Superior temporal gyrus (tissue), 1 donor: ENCODE measurements at regions not wholly inside any gene's neighbourhood (a gene's known extent, or its start where the extent isn't known, plus 50 kb on each side); places are given as distances from the start of the nearest gene placed in this dataset.
"Not testable (repeated sequence)": the region's sequence is repeated elsewhere in the genome, so short reads cannot be mapped to it uniquely, and the experiment has no call there.

Experiments used
- DNase-seq: peaks from one replicate; pipeline ENCODE4 v3.0.0-alpha.2; 2016; ENCODE audit errors: extremely low spot score

DNA sequence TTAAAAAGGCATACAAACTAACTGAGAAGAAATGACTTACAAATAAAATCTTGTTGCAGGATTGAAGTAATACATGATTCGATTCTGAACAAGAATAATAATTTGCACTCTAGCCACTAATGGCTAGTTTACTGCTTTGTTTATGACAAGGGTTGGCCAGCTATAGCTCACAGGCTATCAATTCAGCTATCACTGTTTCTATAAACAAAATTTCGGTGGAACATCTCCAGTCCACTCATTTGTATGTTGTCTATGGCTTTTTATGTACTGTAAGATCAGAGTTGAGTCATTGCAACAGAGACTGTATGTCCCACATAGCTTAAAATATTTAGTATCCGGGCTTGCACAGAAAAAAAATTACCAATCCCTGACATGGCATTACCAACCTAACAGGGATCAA is 543.7 kb upstream of the CNTNAP5 start:
- DNase-seq = no peak

DNA sequence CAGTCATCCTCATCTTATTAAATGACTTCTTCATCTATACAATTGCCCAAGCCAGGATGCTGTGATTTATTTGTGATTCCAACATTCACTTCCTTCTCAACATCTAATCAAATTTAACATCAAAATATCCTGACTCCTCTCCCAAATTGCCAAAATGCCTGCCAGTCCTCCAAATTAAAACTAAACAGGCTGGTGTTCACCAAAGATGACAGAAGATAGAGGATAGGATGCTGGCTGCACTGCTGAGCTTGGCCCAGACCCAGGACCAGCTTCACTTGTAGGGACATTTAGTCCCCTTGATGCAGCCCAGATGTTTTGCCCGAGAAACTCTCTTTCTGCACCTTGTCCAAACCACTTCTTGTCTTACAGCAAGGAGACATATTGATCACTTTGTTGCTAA is 540.0 kb upstream of the CNTNAP5 start:
- no peak for DNase-seq

DNA sequence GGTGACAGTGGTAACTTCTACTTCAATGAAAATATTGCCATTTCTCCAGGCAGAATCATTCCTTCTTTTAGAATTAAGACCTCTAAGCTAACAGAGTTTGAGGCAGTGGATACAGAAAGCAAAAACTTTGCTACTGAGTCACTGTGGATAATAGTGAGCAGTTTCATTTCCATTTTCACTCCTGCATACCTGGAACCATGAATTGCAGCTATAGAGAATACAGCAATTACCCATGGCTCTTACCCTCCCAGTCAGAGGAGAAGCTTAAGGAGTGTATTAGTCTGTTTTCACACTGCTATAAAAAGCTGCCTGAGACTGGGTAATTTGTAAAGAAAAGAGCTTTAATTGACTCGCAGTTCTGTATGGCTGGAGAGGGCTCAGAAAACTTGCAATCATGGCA is 531.4 kb upstream of the CNTNAP5 start:
- DNase-seq = no peak

GRCh38 chr2:123495241-123495640 is 529.8 kb upstream of the CNTNAP5 start:
- no peak for DNase-seq

DNA sequence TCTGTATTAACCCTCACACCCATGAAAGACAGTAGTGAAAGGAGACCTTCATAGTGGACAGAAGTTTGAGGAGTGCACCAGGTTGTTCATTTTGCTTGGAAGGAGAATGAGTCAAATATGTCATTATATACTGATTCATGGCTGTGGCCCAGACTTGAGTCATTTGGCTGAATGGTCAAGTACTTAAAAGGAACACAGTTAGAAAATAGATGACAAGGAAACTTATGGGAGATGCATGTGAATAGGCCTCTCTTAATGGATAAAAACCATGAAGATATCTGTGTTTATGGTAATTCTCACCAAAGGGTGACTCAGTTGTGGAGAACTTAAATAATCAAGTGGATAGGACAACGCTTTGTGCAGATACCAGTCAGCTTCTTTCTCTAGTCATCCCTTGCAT is 524.7 kb upstream of the CNTNAP5 start:
- no peak for DNase-seq

DNA sequence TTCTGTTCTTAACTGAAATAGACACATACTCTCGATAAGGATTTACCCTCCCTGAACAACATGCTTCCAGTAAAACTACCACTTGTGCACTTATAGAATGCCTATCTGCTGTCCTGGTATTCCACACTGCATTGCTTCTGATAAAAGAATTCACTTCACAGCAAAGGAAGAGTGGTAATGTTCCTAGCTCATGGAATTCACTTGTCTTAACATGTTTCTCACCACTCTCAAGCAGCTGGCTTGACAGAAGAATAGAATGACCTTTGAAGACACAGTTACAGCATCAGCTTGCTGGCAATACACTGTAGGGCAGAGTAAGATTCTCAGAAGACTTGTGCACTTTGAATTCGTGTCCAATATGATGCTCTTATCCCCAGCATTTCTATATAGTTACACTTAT is 524.1 kb upstream of the CNTNAP5 start:
- no peak for DNase-seq

DNA sequence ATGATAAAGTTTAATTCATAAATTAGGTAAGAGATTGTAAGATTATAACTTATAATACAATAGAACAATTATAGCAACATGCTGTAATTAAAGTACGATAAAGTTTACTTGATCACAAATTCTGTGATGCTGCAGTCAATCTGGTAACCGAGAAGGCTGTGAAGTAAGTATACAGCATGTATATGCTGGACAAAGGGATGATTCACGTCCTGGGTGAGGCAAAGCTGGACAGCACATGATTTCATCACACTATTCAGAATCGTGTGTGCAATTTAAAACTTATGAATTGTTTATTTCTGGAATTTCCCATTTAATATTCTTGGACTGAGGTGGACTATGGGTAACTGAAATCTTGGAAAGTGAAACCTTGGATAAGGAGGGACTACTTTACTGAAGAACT is 522.2 kb upstream of the CNTNAP5 start:
- DNase-seq = no peak

DNA sequence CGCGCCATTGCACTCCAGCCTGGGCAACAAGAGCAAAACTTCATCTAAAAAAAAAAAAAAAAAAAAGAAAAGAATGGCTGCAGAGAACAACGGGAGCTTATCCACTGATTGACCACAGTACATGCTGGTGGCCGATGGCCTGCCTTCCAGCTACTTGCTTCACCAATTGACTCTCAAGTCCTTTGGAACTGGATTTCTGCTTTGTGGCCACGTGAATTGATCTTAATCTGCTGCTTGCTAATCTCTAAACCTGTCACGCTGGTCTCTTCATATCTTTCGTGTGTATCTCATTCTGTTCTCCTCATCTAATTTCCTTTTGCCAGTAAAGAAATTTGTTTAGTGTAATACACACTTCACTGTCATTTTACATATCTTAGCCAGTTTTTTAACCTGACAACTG is 512.5 kb upstream of the CNTNAP5 start:
- no peak for DNase-seq

DNA sequence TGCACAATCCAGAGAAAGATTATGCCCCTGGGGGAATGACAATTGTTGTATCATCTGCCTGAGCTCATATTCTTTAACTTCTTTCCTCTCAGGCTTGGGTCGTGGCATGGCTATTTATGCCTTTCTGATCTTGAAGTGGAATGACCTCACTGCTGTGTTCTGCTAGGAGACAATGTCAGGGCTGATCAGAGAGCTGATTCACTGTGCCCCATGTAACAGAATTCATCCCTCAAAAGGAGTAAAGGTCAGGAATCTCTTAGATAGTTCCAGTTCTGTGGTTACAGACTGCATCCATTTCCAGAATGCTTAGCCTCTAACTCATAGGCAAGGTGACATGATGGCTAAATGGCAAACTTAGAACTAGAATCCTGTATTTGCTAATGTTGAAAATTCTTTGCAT is 511.7 kb upstream of the CNTNAP5 start:
- DNase-seq = no peak

- no peak for DNase-seq
Measured at GRCh38 chr2:123514613-123515207, 510.4 kb upstream of the CNTNAP5 start.

DNA sequence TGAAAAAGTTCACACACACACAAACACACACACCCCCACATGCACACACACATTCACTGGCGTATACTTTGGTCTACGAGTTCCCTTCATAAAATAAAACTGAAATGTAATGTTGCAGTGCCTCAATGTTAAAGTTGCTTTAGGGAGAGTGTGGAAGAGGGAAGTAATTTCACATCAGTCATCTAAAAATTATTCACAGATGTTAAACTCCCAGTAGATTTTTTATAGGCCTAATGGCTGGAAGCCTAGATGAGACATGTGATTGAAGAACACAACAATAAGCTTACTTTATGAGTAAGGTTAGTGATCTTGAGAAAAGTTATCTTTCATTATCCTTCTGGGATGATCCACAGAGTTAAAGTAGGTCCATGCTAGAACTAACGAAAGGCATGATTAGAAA is 506.7 kb upstream of the CNTNAP5 start:
- DNase-seq = no peak

GRCh38 chr2:123521854-123522253 is 503.2 kb upstream of the CNTNAP5 start:
- no peak for DNase-seq

- DNase-seq = not testable (repeated sequence)
Measured at GRCh38 chr2:123522498-123522897, 502.6 kb upstream of the CNTNAP5 start.

GRCh38 chr2:123528996-123529707 is 495.9 kb upstream of the CNTNAP5 start:
- DNase-seq = no peak

- no peak for DNase-seq
Measured at GRCh38 chr2:123530004-123530403, 495.1 kb upstream of the CNTNAP5 start.

- no peak for DNase-seq
Measured at GRCh38 chr2:123532126-123532525, 493.0 kb upstream of the CNTNAP5 start.

GRCh38 chr2:123532994-123533393 is 492.1 kb upstream of the CNTNAP5 start:
- DNase-seq = no peak

- DNase-seq = no peak
Measured at GRCh38 chr2:123540291-123540690, 484.8 kb upstream of the CNTNAP5 start.

GRCh38 chr2:123546353-123546752 is 478.7 kb upstream of the CNTNAP5 start:
- DNase-seq = no peak

- no peak for DNase-seq
Measured at GRCh38 chr2:123563515-123563914, 461.6 kb upstream of the CNTNAP5 start.

GRCh38 chr2:123566291-123566946 is 458.7 kb upstream of the CNTNAP5 start:
- no peak for DNase-seq

- DNase-seq = no peak
Measured at GRCh38 chr2:123578016-123578415, 447.1 kb upstream of the CNTNAP5 start.

GRCh38 chr2:123596621-123597020 is 428.5 kb upstream of the CNTNAP5 start:
- no peak for DNase-seq
